Stimulated activated naive CD4-positive, alpha-beta T cell (primary cell): ENCODE measurements at regions not wholly inside any gene's neighbourhood (a gene's known extent, or its start where the extent isn't known, plus 50 kb on each side); places are given as distances from the start of the nearest gene placed in this dataset.
"Not testable (repeated sequence)": the region's sequence is repeated elsewhere in the genome, so short reads cannot be mapped to it uniquely, and the experiment has no call there.

ENCODE experiments used
- DNase-seq, 6 experiments: peaks; one replicate each; lab custom pipeline; 2025; lab: John Stamatoyannopoulos, UW

- no peak for DNase-seq
Observed at GRCh38 chr18:60202708-60203107, 169.9 kb downstream of the MC4R start.

GRCh38 chr18:60200558-60200957 lies 172.0 kb downstream of the MC4R start:
- DNase-seq: no peak

DNA sequence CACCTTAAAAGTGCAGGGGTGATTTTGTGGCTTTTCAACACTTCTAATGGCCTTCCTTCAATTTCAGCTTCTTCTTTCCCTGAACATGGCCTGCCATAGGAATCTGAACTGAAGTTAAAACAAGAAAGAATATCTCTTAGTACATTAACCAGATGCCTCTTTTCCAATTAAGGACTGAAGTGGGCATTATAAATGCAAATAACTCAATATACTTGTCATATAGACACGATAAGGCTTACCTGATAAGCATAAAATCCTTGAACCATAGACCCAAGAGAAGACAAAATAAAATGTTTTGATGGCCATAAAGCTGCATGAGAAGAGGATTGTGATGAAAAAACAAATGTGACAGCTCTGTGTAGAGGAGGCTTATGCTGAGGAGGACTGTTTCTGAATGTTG lies 173.1 kb downstream of the MC4R start:
- DNase-seq: no peak

DNA sequence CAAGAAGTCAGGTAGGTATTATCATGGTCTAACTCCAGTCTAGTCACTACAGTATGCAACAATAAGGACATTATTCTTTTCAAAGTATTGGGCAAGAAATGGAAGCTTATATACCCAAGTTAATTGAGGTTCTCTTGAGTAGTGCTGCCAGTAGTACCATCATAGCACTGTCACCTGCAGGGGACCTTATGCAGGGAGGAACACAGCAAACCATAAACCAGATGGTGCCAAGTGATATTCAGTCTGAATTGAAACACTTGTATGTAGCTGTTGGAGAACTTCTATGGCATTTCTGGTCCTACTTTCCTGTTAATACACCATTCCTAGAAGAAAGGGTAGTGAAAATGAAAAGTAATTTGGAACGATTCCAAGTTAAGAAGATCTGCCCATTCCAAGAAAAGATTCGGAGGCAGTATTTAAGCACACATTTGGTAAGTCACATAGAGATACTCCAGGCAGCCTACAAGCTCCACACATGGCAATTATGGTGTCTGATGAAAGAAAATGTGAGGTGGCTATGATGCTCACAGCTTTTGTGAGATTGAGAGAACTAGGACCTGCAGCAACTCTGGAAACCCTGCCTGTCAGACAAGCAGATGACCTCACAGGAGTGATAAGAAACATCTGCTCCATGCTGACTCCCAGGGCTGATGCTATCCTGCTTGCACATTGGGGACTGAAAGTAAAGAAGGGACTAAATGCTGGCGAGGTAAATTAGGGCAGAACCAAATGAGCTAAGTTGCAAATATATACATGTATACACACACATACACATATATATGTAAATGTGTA lies 174.7 kb downstream of the MC4R start:
- no peak for DNase-seq

GRCh38 chr18:60196836-60197606 lies 175.6 kb downstream of the MC4R start:
- DNase-seq: no peak

DNA sequence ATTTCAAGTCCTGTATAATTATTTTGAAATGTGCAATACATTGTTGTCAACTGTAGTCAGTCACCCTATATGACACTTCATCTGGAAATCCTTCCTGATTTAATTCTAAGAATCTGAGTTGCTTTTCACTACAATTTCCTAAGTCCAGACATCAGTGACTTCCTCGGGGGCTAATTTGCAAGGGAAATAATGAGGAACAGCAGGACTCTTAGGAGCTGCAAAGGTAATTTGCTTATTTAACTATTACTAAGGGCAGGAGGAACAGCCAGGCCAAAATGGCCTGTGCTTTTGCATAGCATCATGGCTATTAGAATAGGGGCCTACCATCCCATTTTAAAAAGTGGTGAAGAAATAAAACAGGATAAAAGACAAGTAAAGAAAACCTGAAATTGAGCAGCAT lies 178.8 kb downstream of the MC4R start:
- DNase-seq: no peak

- DNase-seq: no peak
Observed at GRCh38 chr18:60191926-60192325, 180.6 kb downstream of the MC4R start.

DNA sequence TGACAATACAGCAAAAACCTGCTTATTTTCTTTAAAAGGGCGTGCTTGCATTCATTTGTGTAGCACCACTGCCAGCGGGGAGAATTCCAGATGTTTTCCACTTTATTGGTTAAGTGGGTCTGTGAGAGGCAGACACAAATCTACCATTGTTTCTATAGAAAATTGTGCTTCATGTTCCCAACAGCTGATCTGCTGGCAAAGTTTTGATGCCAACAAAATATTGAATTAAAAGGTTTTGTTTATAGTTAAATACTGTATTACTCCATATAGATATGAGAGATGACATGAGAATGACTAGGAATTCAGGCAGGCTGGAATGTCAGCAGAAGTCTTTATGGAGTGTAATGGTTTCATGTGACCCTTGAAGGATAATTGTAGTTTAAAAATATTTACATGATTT lies 182.7 kb downstream of the MC4R start:
- DNase-seq: no peak

DNA sequence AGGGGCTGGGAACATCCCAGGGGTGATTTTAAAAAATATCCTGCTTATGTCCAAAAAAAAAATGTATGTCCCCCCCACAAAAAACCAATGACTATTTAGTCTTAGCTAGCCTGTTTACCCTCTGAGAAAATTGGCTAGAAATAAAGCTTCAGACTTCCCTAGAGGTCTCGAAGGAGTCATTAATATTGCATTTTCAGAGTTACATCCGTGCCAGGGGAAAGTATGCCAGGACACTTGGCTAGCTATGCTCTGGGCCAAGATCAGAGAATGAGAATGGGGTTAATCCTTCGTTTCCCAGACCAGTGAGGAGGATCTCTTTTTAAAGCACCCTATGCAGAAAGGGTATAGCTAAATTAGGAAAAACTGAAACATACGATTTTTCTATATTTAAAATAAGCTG lies 183.6 kb downstream of the MC4R start:
- no peak for DNase-seq

DNA sequence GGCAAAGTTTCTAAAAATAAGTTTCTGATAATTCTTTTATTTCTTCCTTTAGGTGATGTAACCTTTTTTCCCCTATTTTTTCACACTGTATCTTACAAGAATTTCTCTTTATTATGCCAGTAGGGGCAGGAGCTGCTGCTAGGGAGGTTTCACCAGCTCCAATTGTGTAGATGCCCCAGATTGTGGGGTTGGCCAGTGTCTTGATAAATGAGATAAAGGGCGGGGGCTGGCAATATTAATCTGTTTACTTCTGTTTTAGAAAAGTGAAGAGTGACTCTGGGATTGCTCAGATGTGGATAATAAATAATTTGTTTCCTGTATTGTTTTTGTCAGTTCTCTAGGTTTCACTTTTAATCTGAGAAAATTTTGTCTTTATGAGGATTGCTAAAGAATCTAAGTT lies 190.4 kb downstream of the MC4R start:
- DNase-seq: no peak

- no peak for DNase-seq
Observed at GRCh38 chr18:60180671-60181070, 191.9 kb downstream of the MC4R start.

DNA sequence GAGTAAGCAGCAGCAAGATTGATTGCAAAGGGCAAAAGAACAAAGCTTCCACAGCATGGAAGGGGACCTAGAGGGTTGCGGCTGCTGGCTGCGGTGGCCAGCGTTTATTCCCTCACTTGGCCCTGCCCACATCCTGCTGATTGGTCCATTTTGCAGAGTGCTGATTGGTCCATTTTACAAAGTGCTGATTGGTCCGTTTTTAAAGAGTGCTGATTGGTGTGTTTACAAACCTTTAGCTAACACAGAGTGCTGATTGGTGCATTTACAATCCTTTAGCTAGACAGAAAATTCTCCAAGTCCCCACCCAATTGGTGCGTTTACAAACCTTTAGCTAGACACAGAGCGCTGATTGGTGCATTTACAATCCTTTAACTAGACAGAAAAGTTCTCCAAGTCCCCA lies 194.4 kb downstream of the MC4R start:
- not testable (repeated sequence) for DNase-seq

- no peak for DNase-seq
Observed at GRCh38 chr18:60176259-60176658, 196.3 kb downstream of the MC4R start.

- DNase-seq: no peak
Observed at GRCh38 chr18:60174832-60175231, 197.7 kb downstream of the MC4R start.

DNA sequence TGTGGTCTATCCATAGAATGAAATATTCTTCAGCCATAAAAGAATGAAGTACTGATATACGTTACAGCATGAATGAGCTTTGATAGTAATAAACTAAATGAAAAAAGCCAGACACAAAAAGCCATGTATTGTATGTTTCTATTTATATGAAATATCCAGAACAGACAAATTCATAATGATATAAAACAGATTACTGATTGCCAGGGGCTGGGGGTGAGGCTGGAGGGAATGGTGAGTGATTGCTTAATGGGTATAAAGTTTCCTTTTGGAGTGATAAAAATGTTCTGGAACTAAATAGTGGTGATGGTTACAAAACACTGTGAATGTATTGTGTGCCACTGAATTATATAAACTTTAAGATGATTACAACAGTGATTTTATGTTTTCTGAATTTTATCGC lies 200.5 kb downstream of the MC4R start:
- no peak for DNase-seq

DNA sequence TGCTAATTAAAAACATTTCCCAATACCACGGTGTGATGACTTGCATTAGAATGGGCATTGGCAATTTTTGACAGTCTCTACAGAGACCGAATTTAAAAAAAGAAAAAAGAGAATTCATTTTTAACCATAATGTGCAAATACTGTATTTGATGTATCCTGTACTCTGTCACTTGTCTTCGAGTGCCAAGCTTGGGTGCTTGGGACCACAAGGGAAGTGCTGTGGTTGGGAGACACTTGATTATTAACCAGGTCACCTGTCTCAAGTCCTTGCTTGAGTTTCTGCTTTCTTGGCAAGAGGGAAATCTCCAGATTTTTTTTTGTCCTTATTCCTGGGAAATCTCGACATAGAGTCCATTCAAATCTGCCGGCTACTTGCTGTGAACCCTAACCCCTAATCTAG lies 209.0 kb downstream of the MC4R start:
- DNase-seq: no peak

GRCh38 chr18:60162388-60162787 lies 210.2 kb downstream of the MC4R start:
- DNase-seq: no peak

DNA sequence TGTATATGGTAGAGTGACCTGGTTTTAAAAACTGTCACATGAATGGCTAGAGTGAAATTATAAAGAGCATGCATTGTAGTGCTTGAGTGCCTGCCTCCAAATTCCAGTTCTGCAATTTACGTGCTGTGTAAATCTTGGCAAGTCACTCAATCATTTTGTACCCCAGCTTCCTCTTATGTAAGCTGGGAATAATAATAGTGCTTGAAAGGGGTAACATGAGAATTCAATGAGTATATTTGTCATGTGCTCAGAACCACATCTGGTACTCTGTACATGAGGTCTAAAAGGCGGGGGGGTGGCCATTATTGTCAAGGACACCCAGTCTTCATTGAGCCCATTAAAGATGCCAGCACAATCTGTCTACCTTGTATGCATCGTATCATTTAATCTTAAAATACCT lies 214.8 kb downstream of the MC4R start:
- no peak for DNase-seq

DNA sequence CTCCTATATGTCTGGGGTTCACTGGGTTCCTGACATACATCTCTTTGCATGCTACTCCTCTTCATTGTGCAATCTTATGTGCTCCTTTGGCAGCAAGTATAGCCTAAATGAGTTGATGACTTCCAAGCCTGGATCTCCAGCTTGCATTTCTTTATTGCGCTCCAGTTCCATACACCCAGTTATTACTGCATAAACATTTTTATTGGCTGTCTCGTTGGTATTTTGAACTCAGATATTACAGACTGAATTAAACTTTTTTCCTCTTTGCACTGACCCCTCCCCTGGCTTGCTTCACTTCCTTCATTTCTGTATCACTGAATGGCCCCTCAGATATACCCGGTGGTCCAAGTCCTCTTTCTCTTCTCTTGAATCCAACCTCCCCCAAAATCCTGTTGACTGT lies 219.2 kb downstream of the MC4R start:
- DNase-seq: no peak

- no peak for DNase-seq
Observed at GRCh38 chr18:60149316-60149715, 223.3 kb downstream of the MC4R start.

DNA sequence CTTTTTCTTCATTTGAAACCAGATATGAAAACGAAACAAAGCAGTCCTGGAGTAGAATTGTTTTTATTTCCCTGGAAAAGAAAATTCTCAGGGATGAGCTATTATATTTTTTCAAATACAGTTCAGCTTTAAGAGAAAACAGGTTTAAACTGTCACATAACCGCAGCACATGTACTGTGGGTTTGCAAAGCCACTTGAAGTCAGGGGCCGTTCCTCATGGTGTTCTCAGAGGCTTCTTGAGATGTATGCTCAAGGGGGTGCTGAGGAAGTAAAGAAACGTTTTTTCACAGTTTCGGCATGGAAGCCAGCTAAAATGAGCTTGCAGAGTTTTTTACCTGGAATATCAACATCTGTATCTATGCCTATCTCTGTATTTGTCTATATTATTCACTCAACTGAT lies 225.3 kb downstream of the MC4R start:
- DNase-seq: no peak

- DNase-seq: no peak
Observed at GRCh38 chr18:60146220-60146960, 226.2 kb downstream of the MC4R start.

GRCh38 chr18:60145776-60146175 lies 226.8 kb downstream of the MC4R start:
- no peak for DNase-seq
